Renal cortex interstitium (tissue), 11 donors: ENCODE measurements at regions not wholly inside any gene's neighbourhood (a gene's known extent, or its start where the extent isn't known, plus 50 kb on each side); places are given as distances from the start of the nearest gene placed in this dataset.

Experiments used
- DNase-seq, 11 donors: peaks; one replicate each; pipeline ENCODE4 v3.0.0-alpha.2; 2013; ENCODE audit warnings: low read depth in 9 of 11, low spot score in 4 of 11; ENCODE audit errors: extremely low read depth in 1 of 11

GRCh38 chr1:194338241-194338948 is 1152.0 kb upstream of the B3GALT2 start:
- DNase-seq: no peak

GRCh38 chr1:194333240-194333639 is 1146.8 kb upstream of the B3GALT2 start:
- no peak for DNase-seq

GRCh38 chr1:194331758-194332157 is 1145.3 kb upstream of the B3GALT2 start:
- DNase-seq: no peak

GRCh38 chr1:194322751-194323150 is 1136.3 kb upstream of the B3GALT2 start:
- DNase-seq: no peak

GRCh38 chr1:194318790-194319280 is 1132.4 kb upstream of the B3GALT2 start:
- DNase-seq: no peak

- DNase-seq: no peak
These were observed 1123.3 kb upstream of the B3GALT2 start for GRCh38 chr1:194309697-194310096.

GRCh38 chr1:194309269-194309668 is 1122.9 kb upstream of the B3GALT2 start:
- DNase-seq: no peak

- no peak for DNase-seq
These were observed 1114.4 kb upstream of the B3GALT2 start for GRCh38 chr1:194300776-194301175.

GRCh38 chr1:194300340-194300739 is 1113.9 kb upstream of the B3GALT2 start:
- no peak for DNase-seq

GRCh38 chr1:194298007-194298598 is 1111.7 kb upstream of the B3GALT2 start:
- no peak for DNase-seq

GRCh38 chr1:194297094-194297493 is 1110.7 kb upstream of the B3GALT2 start:
- DNase-seq: no peak

- no peak for DNase-seq
These were observed 1109.8 kb upstream of the B3GALT2 start for GRCh38 chr1:194296201-194296600.

GRCh38 chr1:194295685-194296084 is 1109.3 kb upstream of the B3GALT2 start:
- DNase-seq: peak in 4 of 11 donors; percentile 5 to 27 (median 23)

GRCh38 chr1:194293851-194294405 is 1107.5 kb upstream of the B3GALT2 start:
- DNase-seq: no peak

- DNase-seq: no peak
These were observed 1106.6 kb upstream of the B3GALT2 start for GRCh38 chr1:194292966-194293365.

- no peak for DNase-seq
These were observed 1103.3 kb upstream of the B3GALT2 start for GRCh38 chr1:194289569-194290266.

GRCh38 chr1:194288238-194288637 is 1101.8 kb upstream of the B3GALT2 start:
- DNase-seq: no peak

- DNase-seq: peak; percentile 36 to 78 (median 56)
These were observed 1095.0 kb upstream of the B3GALT2 start for GRCh38 chr1:194281376-194281775.

- no peak for DNase-seq
These were observed 1094.0 kb upstream of the B3GALT2 start for GRCh38 chr1:194280463-194280862.

GRCh38 chr1:194279975-194280374 is 1093.6 kb upstream of the B3GALT2 start:
- no peak for DNase-seq
